ENCODE measurements at regions not wholly inside any gene's neighbourhood (a gene's known extent, or its start where the extent isn't known, plus 50 kb on each side); places are given as distances from the start of the nearest gene placed in this dataset.
A peak's percentile ranks its signal among the peaks of the same experiment; 100 is the strongest.

GRCh38 chr3:10583798-10584708, 78.7 kb upstream of the ATP2B2 start:
- DNase-seq (ENCODE audit: low spot score) = no peak

- DNase-seq (ENCODE audit: low spot score) = no peak
Observed at GRCh38 chr3:10585945-10586344, 80.6 kb upstream of the ATP2B2 start.

GRCh38 chr3:10594915-10595314, 89.5 kb upstream of the ATP2B2 start:
- peak; percentile 70 for DNase-seq (ENCODE audit: low spot score)

- DNase-seq (ENCODE audit: low spot score) = no peak
Observed at GRCh38 chr3:10596746-10597448, 91.5 kb upstream of the ATP2B2 start.

GRCh38 chr3:10597733-10598132, 92.3 kb upstream of the ATP2B2 start:
- no peak for DNase-seq (ENCODE audit: low spot score)

DNA sequence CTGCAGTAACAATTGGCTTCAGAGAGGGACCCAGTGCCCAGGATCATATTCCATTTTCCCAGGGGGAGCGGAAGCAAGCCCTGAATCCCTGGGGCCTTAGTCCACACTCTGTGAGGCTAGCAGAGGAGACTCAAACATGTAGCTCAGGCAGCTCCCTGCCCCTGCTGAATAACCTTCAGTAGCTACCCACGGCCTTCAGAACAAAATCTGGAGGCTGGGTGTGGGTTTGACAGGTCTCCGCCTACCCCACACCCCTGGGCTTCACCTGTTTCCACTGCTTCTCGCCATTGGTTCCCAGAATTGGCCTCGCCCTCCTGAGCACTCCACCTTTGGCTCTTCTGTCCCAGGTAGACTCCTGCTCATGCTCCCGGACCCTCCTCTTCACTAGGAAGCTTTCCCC, 93.6 kb upstream of the ATP2B2 start:
- no peak for DNase-seq (ENCODE audit: low spot score)

DNA sequence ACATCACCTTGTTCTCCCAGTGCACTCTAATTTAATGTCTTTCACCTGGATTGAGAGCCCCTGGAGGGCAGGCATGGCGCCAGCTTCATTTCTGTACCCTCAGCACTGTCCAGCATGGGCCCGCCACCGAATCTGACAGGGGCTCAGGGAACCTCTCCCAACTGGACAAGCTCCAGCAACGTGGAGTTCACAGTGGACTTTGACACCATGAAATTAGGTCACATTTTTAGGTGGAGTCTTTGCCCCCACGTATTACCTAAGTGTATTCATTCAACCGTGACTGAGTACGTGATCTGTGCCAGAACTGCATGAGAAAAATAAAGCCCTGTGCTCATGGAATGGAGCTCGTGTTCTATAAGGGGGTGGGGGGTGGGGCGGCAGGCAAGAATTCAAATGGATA, 94.1 kb upstream of the ATP2B2 start:
- no peak for DNase-seq (ENCODE audit: low spot score)

- no peak for DNase-seq (ENCODE audit: low spot score)
Observed at GRCh38 chr3:10600296-10600714, 94.9 kb upstream of the ATP2B2 start.

- DNase-seq (ENCODE audit: low spot score) = no peak
Observed at GRCh38 chr3:10600726-10601125, 95.3 kb upstream of the ATP2B2 start.

- no peak for DNase-seq (ENCODE audit: low spot score)
Observed at GRCh38 chr3:10601151-10601856, 95.9 kb upstream of the ATP2B2 start.

DNA sequence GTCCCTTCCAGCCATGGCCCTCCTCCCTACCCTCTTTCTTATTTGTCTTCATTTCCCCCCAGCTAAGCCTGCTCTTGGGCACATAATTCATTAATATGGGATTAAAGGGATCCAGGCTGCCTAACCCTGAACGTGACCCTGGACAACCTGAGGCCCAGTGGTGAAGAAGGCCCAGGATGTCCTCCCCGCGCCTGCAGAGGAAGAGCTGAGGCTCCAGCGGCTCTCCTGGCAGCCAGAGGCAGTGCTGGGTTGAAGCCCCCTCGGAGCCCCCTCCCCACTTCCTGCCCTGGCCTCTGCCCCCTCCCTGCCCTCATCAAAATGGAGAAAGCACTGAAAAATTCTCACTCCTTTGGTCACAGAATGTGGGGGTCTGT, 96.5 kb upstream of the ATP2B2 start:
- DNase-seq (ENCODE audit: low spot score) = no peak

GRCh38 chr3:10602271-10602670, 96.9 kb upstream of the ATP2B2 start:
- DNase-seq (ENCODE audit: low spot score) = no peak

DNA sequence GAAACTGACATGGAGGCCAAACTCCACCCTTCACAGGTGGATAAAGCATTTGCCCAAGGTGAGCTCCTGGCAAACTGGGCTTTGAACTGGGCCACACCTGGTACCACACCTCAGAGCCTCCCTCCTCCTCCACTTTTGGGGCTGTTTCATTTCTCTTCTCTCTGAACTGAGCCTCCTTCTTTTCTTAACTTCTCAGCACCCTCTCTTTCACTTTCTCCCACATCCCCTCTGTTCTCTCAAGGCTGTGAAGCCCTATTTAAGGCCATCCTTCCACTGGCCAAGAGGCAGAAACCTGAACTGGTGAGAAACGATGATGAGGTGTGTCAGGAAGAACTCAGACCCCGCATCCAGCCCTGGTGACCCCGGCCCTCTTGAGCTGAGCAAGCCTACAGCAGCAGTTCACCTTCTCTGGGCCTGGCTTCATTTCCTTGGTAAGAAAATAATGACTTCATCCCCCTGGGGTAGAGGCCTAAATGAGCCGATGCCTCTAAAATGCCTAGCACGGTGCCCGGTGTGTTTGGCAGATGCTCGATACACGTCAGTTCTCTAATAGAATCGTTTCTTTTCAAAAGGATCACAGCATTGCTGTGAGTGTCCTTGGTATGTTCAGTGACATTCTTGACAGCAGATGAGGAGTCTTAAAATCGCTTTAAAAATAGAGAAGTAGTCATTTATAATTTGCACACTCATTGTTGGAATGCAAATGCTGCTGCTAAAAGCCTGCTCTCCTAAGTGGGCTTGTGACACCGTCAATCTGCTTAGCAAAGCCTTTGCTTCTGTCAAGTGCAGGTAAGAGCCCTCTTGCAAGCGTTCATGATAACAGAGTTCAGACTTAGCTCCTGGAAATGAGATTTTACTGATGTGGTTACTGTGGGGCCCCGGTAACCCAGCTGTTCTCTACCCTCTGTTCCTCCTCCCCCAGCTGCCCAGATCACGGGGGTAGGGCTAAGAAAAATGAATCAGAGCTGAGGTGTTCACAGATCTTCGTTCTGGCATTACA, 97.7 kb upstream of the ATP2B2 start:
- DNase-seq (ENCODE audit: low spot score) = no peak

- DNase-seq (ENCODE audit: low spot score) = no peak
Observed at GRCh38 chr3:10609134-10609533, 103.7 kb upstream of the ATP2B2 start.

DNA sequence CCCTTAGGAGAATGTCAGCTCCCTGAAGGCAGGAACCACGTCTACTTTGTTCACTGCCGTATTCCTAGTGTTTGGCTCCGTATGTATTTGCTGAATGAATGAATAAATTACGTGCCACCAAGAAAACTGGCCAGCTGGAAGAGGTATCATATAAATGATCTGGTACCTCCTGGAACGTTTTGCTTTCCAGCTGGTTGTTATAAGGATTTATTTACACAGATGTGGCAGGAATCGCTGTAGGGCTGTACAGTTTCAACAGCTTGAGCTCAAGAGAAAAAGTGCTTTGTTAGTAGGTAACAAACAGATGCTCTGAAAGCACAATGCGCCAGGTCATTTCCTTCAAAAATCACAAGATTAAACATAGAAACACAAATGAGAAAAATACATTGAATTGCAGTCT, 108.8 kb upstream of the ATP2B2 start:
- no peak for DNase-seq (ENCODE audit: low spot score)

- no peak for DNase-seq (ENCODE audit: low spot score)
Observed at GRCh38 chr3:10615715-10616114, 110.3 kb upstream of the ATP2B2 start.

- DNase-seq (ENCODE audit: low spot score) = no peak
Observed at GRCh38 chr3:10616321-10616720, 110.9 kb upstream of the ATP2B2 start.

DNA sequence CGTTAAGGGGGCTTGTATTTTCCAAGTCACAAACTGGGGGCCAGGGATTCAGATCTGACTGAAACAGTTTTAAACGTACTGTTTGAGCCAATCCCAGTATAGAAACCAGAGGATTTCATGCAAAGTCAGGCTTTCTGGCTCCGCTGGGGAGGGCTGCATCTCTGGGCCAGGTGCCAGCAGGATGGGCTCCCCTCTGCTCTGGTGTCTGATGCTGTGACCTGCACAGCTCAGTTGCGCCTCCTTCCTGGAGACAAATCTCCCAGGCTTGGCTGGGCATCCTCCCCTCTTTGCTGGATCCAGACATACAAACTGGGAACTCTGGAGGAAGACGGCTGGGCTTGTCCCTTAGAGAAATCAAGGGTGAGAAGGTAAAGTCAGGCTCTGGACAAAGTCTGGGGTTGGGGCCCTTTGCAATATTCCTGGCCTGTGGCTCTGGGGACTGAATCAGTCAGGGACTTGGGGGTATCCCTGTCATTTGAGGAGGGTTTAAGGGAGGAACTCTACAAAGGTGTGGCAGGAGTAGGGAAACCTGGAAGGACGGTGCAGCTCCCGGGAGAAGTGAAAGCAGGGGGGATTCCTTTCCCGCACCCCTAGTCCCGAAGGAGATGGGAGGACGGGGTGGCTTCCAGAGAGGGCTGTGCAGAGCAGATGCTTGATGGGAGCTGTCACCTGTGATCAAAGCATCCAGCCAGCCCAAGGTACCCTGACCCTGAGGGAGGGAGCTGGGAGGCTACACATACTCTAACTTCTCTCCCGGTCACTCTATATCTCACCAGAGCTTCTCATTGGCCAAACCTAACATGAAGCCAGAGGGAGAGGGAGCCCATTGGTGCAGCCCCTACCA, 114.8 kb upstream of the ATP2B2 start:
- no peak for DNase-seq (ENCODE audit: low spot score)

DNA sequence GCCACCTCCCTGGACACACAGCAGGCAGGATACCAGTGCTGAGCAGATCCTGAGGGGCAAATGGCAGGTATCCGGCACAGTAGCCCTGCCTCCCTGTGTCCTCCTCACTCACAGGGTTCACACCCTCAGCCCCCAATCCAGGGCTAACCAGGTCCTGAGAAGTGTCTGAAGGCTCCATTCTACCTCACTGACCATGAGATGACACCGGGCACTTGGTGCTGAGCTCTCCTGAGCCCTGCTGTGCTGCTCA, 115.4 kb upstream of the ATP2B2 start:
- no peak for DNase-seq (ENCODE audit: low spot score)

DNA sequence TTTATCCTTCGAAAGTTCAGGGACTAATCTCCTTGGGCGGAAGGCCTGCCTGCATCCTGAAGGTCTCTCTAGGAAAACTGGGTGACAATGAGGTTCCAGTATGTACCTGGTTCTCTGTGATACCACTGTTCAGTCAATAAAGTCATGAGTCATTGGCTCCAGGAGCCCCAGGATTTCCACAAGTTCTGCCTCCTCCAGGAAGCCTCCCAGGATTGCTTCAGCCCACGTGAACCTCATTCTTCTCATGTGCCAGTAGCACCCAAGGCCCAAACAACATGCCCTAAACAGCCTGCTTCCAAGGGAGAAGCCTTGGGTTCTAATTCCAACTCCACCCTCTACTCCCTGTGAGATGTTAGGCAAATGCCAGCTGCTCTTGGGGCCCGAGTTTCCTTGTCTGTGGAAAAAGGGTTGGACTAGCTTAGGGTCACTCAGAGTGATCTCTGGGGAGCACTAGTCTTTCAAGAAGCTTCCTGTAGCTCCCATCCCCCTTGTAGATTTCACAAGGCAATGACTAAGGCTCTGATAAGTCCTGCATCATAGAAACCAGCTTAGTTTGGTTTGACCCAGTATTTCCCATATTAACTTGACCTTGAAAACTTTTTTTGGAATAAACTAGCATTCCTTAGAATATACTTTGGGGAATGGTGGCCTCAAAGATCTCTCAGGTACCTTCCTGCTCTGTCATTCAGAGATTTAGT, 118.3 kb upstream of the ATP2B2 start:
- no peak for DNase-seq (ENCODE audit: low spot score)

Measured in left forelimb (tissue), 1 donor.